T-cell (primary cell): ENCODE measurements at regions not wholly inside any gene's neighbourhood (a gene's known extent, or its start where the extent isn't known, plus 50 kb on each side); places are given as distances from the start of the nearest gene placed in this dataset.
A peak's percentile ranks its signal among the peaks of the same experiment; 100 is the strongest.

Experiments used
- ATAC-seq, 4 experiments: fragments of 200-7000 bp in 3 of 4; fragments of 150-1000 bp in 1 of 4; cut with Tn5 transposase; replicated peaks in 1 of 4; 1 replicate in 3 of 4; 2 replicates in 1 of 4; pipeline ENCODE4 v1.10.0; 2021; ENCODE audit warnings: moderate library complexity in 3 of 4, mild to moderate bottlenecking in 2 of 4, moderate number of reproducible peaks in 1 of 4
- CTCF ChIA-PET, 2 donors: fragments of 300-600 bp; sonication (Branson Sonifier 250); formaldehyde crosslinking; loops; one replicate each; lab custom pipeline; 2022; ENCODE audit warnings: antibody characterized with exemption in 2 of 2; lab: Charles Lee
- POLR2A ChIA-PET, 2 donors: fragments of 300-600 bp; sonication (Branson Sonifier 250); formaldehyde crosslinking; loops; one replicate each; lab custom pipeline; 2022; ENCODE audit warnings: antibody characterized with exemption in 2 of 2; lab: Charles Lee
- DNase-seq, 35 experiments: peaks; one replicate each; pipeline versions ENCODE4 v3.0.0 to v3.0.0-alpha.2; 2013 to 2023
- H3K27ac ChIP-seq: one replicate; pipeline ENCODE4 v1.5.1; 2013; ENCODE audit warnings: low read length
- H3K27me3 ChIP-seq, 2 experiments: replicated peaks in 1 of 2; 1 replicate in 1 of 2; 2 replicates in 1 of 2; pipeline versions ENCODE4 v1.6.1 to v1.7.0; 2013; ENCODE audit warnings: low read length in 1 of 2, mixed read lengths in 1 of 2; ENCODE audit not compliant: control insufficient read depth in 2 of 2, insufficient read depth in 2 of 2; ENCODE audit errors: extremely low read depth in 1 of 2
- H3K36me3 ChIP-seq, 2 donors: 1 replicate in 1 of 2; 2 replicates in 1 of 2; pipeline versions ENCODE4 v1.6.1 to v1.7.0; 2013; ENCODE audit warnings: low read length in 1 of 2; ENCODE audit not compliant: control insufficient read depth in 2 of 2, insufficient read depth in 1 of 2; ENCODE audit errors: extremely low read depth in 1 of 2
- H3K4me1 ChIP-seq, 2 experiments: 1 replicate in 1 of 2; 2 replicates in 1 of 2; pipeline versions ENCODE4 v1.6.1 to v1.7.0; 2013; ENCODE audit warnings: low read length in 2 of 2, mixed read lengths in 1 of 2; ENCODE audit not compliant: insufficient read depth in 2 of 2, control insufficient read depth in 1 of 2; ENCODE audit errors: extremely low read depth in 1 of 2
- H3K4me3 ChIP-seq, 2 donors: 1 replicate in 1 of 2; 2 replicates in 1 of 2; pipeline versions ENCODE4 v1.5.1 to v1.7.0; 2013; ENCODE audit warnings: mild to moderate bottlenecking in 2 of 2, low read length in 1 of 2, moderate library complexity in 1 of 2; ENCODE audit not compliant: control insufficient read depth in 1 of 2; ENCODE audit errors: extremely low read depth in 1 of 2
- H3K9me3 ChIP-seq: 2 replicates; pipeline ENCODE4 v1.7.0; 2013
- H3K27ac Mint-ChIP-seq, 2 donors: one replicate each; pipeline ENCODE4 v1.8.0; 2020 to 2021; ENCODE audit warnings: mild to moderate bottlenecking in 2 of 2, mixed read lengths in 2 of 2
- H3K27me3 Mint-ChIP-seq, 2 donors: one replicate each; pipeline ENCODE4 v1.8.0; 2021 to 2022; ENCODE audit warnings: mixed read lengths in 2 of 2
- H3K36me3 Mint-ChIP-seq: one replicate; pipeline ENCODE4 v1.8.0; 2021; ENCODE audit warnings: mixed read lengths
- H3K4me1 Mint-ChIP-seq, 3 donors: one replicate each; pipeline ENCODE4 v1.8.0; 2020 to 2022; ENCODE audit warnings: mixed read lengths in 3 of 3, mild to moderate bottlenecking in 1 of 3
- H3K4me3 Mint-ChIP-seq, 3 donors: one replicate each; pipeline ENCODE4 v1.8.0; 2020 to 2022; ENCODE audit warnings: mild to moderate bottlenecking in 3 of 3, mixed read lengths in 3 of 3, moderate library complexity in 3 of 3
- H3K9me3 Mint-ChIP-seq, 3 donors: one replicate each; pipeline ENCODE4 v1.8.0; 2020 to 2022; ENCODE audit warnings: mixed read lengths in 3 of 3
- WGBS: methylation state at CpG from one replicate; pipeline ENCODE4 v1.1.5; 2013; ENCODE audit warnings: missing lambda C conversion rate; ENCODE audit not compliant: insufficient coverage; 5-methylcytosine and 5-hydroxymethylcytosine counted together

DNA sequence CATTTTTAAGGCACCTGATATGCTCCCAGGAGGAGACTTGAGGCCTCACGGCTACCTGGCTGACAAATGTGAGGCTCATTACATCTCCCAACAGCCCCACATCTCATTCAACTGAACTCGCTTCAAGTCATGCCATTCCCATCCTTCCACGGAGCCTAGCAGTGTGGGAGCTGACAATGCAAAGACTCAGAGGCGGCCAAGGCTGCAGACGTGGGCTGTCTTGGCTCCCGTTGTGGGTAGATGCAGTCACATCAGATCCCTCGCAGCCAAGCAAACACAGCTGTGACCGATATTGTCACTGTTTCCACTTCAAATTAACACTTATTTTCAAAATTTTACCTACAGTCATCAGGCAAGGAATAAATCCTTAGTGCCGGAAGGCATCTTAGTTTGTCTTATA lies 64.0 kb upstream of the TRIB2 start:
- no peaks in the 10 kb centered on the region for H3K36me3 Mint-ChIP-seq
- ChIA-PET CTCF (interaction anchor here in 1 of 2 donors (0.8 kb wide), 2 partner anchors 13 to 761 kb away, joined by 3 to 5 read pairs; no protein-coding TSS in a partner anchor), POLR2A (interaction anchor here in 1 of 2 donors (0.7 kb wide), 1 partner anchor 11 kb away, joined by 4 read pairs; no protein-coding TSS in a partner anchor)
- H3K27me3 Mint-ChIP-seq: peaks cover 0 to 3% of the 10 kb centered on the region in 2 donors
- WGBS: 90% methylated on average over 6 of the region's 9 CpGs
- no peaks in the 10 kb centered on the region for H3K4me1 ChIP-seq
- no peak overlapping the region for H3K27ac Mint-ChIP-seq
- no peaks in the 10 kb centered on the region for H3K27me3 ChIP-seq
- H3K4me3 ChIP-seq: no peak overlapping the region
- no peaks in the 10 kb centered on the region for H3K36me3 ChIP-seq
- no peak overlapping the region for H3K4me3 Mint-ChIP-seq
- ATAC-seq (no peak), DNase-seq (no peak)
- no peaks in the 10 kb centered on the region for H3K9me3 ChIP-seq
- H3K4me1 Mint-ChIP-seq: peaks cover 3 to 22% (median 13%) of the 10 kb centered on the region in 3 donors
- no peak overlapping the region for H3K27ac ChIP-seq
- no peaks in the 10 kb centered on the region for H3K9me3 Mint-ChIP-seq

DNA sequence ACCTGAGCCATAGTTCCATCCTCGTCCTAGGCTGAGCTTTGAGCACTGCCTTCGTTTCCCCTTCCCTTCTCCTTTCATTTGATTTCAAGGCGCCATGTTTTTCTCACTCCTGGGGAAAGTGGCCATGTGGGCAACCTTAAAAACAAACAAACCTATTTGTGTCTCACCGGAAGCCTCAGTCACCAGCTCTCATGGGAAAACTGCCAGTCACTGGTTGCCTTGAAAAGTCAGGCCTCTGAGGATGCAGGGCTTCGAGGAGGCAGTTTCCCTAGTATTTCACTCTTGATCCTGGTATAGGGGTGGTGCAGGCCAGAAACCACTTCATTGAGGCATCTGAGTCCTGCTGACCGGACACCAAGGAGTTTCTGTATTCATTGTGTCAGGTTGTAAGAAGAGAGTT lies 59.2 kb upstream of the TRIB2 start:
- Histone ChIP-seq H3K27ac (no peak overlapping the region), H3K4me1 (peaks cover 0 to 3% of the 10 kb centered on the region in 2 experiments), H3K9me3 (no peaks in the 10 kb centered on the region), H3K36me3 (no peaks in the 10 kb centered on the region), H3K4me3 (no peak overlapping the region), H3K27me3 (no peaks in the 10 kb centered on the region)
- Mint-ChIP-seq H3K27ac (peak overlapping the region; percentile 2 to 41), H3K36me3 (peaks cover 5% of the 10 kb centered on the region), H3K27me3 (no peaks in the 10 kb centered on the region), H3K4me1 (peaks cover 13 to 28% (median 18%) of the 10 kb centered on the region in 3 donors), H3K9me3 (no peaks in the 10 kb centered on the region), H3K4me3 (peak overlapping the region in 1 of 3 donors; percentile 28)
- CTCF ChIA-PET: no interaction called here
- DNase-seq: no peak
- no peak for ATAC-seq
- WGBS: 94% methylated on average over 4 of the region's 6 CpGs
- POLR2A ChIA-PET: no interaction called here

DNA sequence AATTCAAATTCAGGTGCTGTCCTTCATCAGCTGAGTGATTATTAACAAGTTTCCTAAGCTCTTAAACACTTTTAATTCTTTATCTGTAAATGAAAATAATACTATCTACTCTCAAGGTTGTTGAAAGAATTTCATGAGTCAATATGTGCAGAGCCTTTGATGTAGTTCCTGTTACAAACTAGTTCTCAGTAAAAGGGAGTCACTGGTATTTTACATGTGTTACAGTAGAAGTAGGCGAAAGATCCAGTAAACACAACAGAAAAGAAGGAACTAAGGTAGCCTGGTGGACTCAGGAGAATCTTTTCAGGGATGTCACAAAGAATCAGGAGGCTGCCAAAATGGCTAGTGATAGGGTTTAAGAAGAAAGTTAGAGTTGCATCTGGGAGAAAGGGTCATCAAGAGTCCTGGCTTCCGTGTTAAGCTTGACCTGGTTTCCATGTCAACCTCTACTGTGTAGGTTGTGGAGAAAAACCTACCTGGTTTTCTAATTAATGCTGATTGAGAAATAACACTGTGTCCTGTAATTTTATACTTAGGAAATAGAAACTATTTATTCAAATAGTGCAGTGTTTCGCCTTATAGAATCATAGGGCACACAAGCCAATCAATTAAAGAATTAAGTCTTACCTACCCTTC lies 58.3 kb upstream of the TRIB2 start:
- ATAC-seq (peak in 3 of 4 experiments; percentile 52 to 69 (median 60)), DNase-seq (no peak)
- Mint-ChIP-seq H3K9me3 (no peaks in the 10 kb centered on the region), H3K36me3 (peaks cover 5% of the 10 kb centered on the region), H3K4me3 (no peak overlapping the region), H3K27ac (peak overlapping the region; percentile 26 to 56), H3K27me3 (no peaks in the 10 kb centered on the region), H3K4me1 (peaks cover 13 to 28% (median 18%) of the 10 kb centered on the region in 3 donors)
- Histone ChIP-seq H3K4me3 (no peak overlapping the region), H3K27ac (no peak overlapping the region), H3K27me3 (peaks cover 0 to 2% of the 10 kb centered on the region in 2 experiments), H3K36me3 (no peaks in the 10 kb centered on the region), H3K9me3 (no peaks in the 10 kb centered on the region), H3K4me1 (peaks cover 0 to 3% of the 10 kb centered on the region in 2 experiments)
- ChIA-PET POLR2A (no interaction called here), CTCF (no interaction called here)
- 71% methylated on average over 1 of the region's 3 CpGs for WGBS

DNA sequence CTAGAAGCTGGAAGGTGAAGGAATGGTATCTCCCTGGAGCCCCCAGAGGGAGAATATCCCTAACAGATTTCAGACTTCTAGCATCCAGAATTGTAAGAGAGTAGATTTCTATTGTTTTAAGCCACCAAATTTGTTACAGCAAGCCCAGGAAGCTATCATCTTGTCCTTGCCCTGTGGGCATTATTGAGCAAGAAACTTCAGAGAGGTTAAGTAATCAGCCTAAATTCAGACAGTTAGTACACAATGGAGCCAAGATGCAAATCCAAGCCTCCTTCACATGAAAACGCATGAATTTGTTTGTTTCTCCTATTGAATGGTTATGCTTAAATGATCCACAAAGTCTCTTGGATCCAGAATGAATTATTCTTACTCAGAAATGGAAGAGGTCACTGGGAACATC lies 55.2 kb upstream of the TRIB2 start:
- H3K27me3 ChIP-seq: peaks cover 0 to 2% of the 10 kb centered on the region in 2 experiments

DNA sequence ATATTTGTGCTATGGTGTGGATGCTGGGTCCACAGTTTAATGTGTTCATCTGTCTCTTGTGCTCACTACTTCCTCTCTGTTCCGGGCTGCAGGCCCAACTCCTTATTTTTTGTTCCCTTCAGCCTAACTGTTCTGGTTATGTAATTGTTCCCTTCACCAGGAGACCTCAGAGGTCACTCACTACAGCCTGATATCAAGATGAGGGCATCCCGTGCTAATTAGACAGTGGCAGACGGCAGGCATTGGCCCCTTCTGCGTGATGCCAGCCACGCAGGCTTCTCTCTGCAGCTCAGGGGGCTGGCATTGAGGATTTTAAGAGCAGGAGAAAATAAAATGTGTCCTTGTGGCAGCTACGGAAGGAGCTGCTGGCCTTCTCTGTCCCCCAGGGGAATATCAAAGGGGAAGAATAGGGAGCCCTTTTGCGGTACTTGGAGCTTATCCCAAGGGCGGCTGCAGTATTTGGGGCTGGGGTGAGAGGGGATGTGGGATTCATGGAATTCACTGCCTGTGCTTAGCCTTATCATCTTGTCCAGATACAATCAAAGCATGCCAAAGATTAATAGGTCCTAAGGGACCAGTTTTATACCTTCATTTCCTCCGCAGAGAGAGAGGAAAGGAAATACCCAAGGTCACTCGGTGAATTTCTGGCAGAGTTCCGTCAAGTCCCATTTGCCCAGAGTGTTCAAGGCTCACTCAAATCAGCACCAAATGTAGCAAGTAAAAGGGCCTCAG lies 53.3 kb upstream of the TRIB2 start:
- ATAC-seq (no peak), DNase-seq (no peak)
- H3K9me3 Mint-ChIP-seq: peaks cover 0 to 14% (median 9%) of the 10 kb centered on the region in 3 donors
- Histone ChIP-seq H3K27ac (no peak overlapping the region), H3K36me3 (no peaks in the 10 kb centered on the region), H3K4me3 (no peak overlapping the region), H3K27me3 (peaks cover 0 to 2% of the 10 kb centered on the region in 2 experiments), H3K4me1 (peaks cover 0 to 2% of the 10 kb centered on the region in 2 experiments), H3K9me3 (peaks cover 2% of the 10 kb centered on the region)
- H3K36me3 Mint-ChIP-seq: peaks cover 11% of the 10 kb centered on the region
- peaks cover 3% of the 10 kb centered on the region in 3 donors for H3K4me1 Mint-ChIP-seq
- H3K27ac Mint-ChIP-seq: no peak overlapping the region
- H3K27me3 Mint-ChIP-seq: no peaks in the 10 kb centered on the region
- 94% methylated on average over 5 of the region's 11 CpGs for WGBS
- no peak overlapping the region for H3K4me3 Mint-ChIP-seq
- ChIA-PET POLR2A (interaction anchor here in 1 of 2 donors (0.5 to 0.7 kb wide), 2 partner anchors 10 to 15 kb away, joined by 4 read pairs; no protein-coding TSS in a partner anchor), CTCF (no interaction called here)

More for the DNA sequence above, 55.2 kb upstream of the TRIB2 start:
- ATAC-seq (no peak), DNase-seq (no peak)
- H3K36me3 Mint-ChIP-seq: peaks cover 11% of the 10 kb centered on the region
- no peak overlapping the region for H3K27ac ChIP-seq
- H3K9me3 Mint-ChIP-seq: peaks cover 0 to 6% (median 5%) of the 10 kb centered on the region in 3 donors
- H3K4me3 Mint-ChIP-seq: no peak overlapping the region
- H3K4me1 Mint-ChIP-seq: peaks cover 13 to 20% (median 17%) of the 10 kb centered on the region in 3 donors
- no peak overlapping the region for H3K4me3 ChIP-seq
- H3K9me3 ChIP-seq: peaks cover 2% of the 10 kb centered on the region
- no CpG with 5 or more reads among the region's 1 CpG for WGBS
- H3K27ac Mint-ChIP-seq: no peak overlapping the region
- ChIA-PET CTCF (no interaction called here), POLR2A (interaction anchor here in 1 of 2 donors (0.7 kb wide), 1 partner anchor 12 kb away, joined by 4 read pairs; no protein-coding TSS in a partner anchor)
- no peaks in the 10 kb centered on the region for H3K36me3 ChIP-seq
- peaks cover 0 to 3% of the 10 kb centered on the region in 2 experiments for H3K4me1 ChIP-seq
- H3K27me3 Mint-ChIP-seq: no peaks in the 10 kb centered on the region

DNA sequence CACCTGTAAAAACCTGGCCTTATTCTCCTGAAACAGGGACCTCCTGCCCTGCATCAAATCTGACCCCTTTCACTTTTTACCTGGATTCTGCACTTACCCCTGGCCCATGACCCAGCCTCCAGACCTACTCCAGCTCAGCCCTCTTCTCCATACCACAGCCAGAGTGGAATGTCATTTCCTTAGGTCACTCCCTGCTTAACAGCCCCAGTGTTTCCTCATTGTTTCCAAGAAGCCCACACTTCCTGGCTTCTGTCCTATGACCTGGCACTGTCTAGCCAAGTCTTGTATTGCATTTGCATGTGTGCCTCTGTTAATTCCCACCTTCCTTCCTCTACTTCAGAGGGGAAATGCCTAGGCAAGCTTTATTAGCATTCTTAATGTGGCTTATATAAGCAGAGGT lies 51.4 kb upstream of the TRIB2 start:
- ChIA-PET POLR2A (no interaction called here), CTCF (no interaction called here)
- ATAC-seq (no peak), DNase-seq (no peak)
- no peaks in the 10 kb centered on the region for H3K27me3 Mint-ChIP-seq
- H3K4me3 Mint-ChIP-seq: no peak overlapping the region
- peaks cover 11% of the 10 kb centered on the region for H3K36me3 Mint-ChIP-seq
- H3K9me3 ChIP-seq: peaks cover 2% of the 10 kb centered on the region
- no peak overlapping the region for H3K4me3 ChIP-seq
- H3K4me1 Mint-ChIP-seq: no peaks in the 10 kb centered on the region
- no peaks in the 10 kb centered on the region for H3K4me1 ChIP-seq
- peaks cover 0 to 14% (median 9%) of the 10 kb centered on the region in 3 donors for H3K9me3 Mint-ChIP-seq
- H3K27ac Mint-ChIP-seq: no peak overlapping the region
- no peaks in the 10 kb centered on the region for H3K36me3 ChIP-seq
- peaks cover 0 to 2% of the 10 kb centered on the region in 2 experiments for H3K27me3 ChIP-seq
- no peak overlapping the region for H3K27ac ChIP-seq
